Osteocyte (in vitro differentiated cells): ENCODE measurements at regions not wholly inside any gene's neighbourhood (a gene's known extent, or its start where the extent isn't known, plus 50 kb on each side); places are given as distances from the start of the nearest gene placed in this dataset.

Experiments
- DNase-seq: peaks from one replicate; pipeline ENCODE4 v3.0.0; 2021; ENCODE audit warnings: mixed read lengths; ENCODE audit not compliant: unreplicated experiment; ENCODE audit errors: extremely low spot score
- H3K27ac Mint-ChIP-seq: one replicate; pipeline ENCODE4 v1.8.0; 2021; ENCODE audit warnings: mild to moderate bottlenecking, mixed read lengths; ENCODE audit not compliant: unreplicated experiment
- H3K27me3 Mint-ChIP-seq: one replicate; pipeline ENCODE4 v1.8.0; 2021; ENCODE audit warnings: mixed read lengths; ENCODE audit not compliant: unreplicated experiment
- H3K36me3 Mint-ChIP-seq: one replicate; pipeline ENCODE4 v1.8.0; 2021; ENCODE audit warnings: mixed read lengths; ENCODE audit not compliant: unreplicated experiment
- H3K4me1 Mint-ChIP-seq: one replicate; pipeline ENCODE4 v1.8.0; 2021; ENCODE audit warnings: mixed read lengths; ENCODE audit not compliant: unreplicated experiment
- H3K4me3 Mint-ChIP-seq: one replicate; pipeline ENCODE4 v1.8.0; 2021; ENCODE audit warnings: mild to moderate bottlenecking, moderate library complexity, mixed read lengths; ENCODE audit not compliant: unreplicated experiment
- H3K9me3 Mint-ChIP-seq: one replicate; pipeline ENCODE4 v1.8.0; 2021; ENCODE audit warnings: mixed read lengths; ENCODE audit not compliant: unreplicated experiment
- CTCF ChIP-seq: fragments of 200-600 bp; sonication (generic); IDR thresholded peaks from 2 replicates; pipeline ENCODE4 v1.5.0; 2021; ENCODE audit warnings: antibody characterized with exemption, mild to moderate bottlenecking, moderate library complexity

- H3K4me3 Mint-ChIP-seq, result no peak overlapping the region
- TF ChIP-seq CTCF, result no peak
- peaks cover 30% of the 10 kb centered on the region for H3K4me1 Mint-ChIP-seq
- no peak for DNase-seq
- H3K27me3 Mint-ChIP-seq, result no peaks in the 10 kb centered on the region
- H3K27ac Mint-ChIP-seq, result peak overlapping the region; percentile 2
- H3K36me3 Mint-ChIP-seq, result peaks cover 2% of the 10 kb centered on the region
- no peaks in the 10 kb centered on the region for H3K9me3 Mint-ChIP-seq
Observed at GRCh38 chr11:92276773-92277172, 52.2 kb downstream of the FAT3 start.

- no peak for DNase-seq
- peaks cover 2% of the 10 kb centered on the region for H3K36me3 Mint-ChIP-seq
- H3K27ac Mint-ChIP-seq, result no peak overlapping the region
- H3K4me3 Mint-ChIP-seq, result no peak overlapping the region
- no peaks in the 10 kb centered on the region for H3K27me3 Mint-ChIP-seq
- H3K9me3 Mint-ChIP-seq, result no peaks in the 10 kb centered on the region
- H3K4me1 Mint-ChIP-seq, result peaks cover 30% of the 10 kb centered on the region
- TF ChIP-seq CTCF, result no peak
Observed at GRCh38 chr11:92277871-92278270, 53.3 kb downstream of the FAT3 start.

- H3K27me3 Mint-ChIP-seq, result no peaks in the 10 kb centered on the region
- H3K4me3 Mint-ChIP-seq, result no peak overlapping the region
- H3K4me1 Mint-ChIP-seq, result peaks cover 30% of the 10 kb centered on the region
- H3K27ac Mint-ChIP-seq, result peak overlapping the region; percentile 19
- DNase-seq, result no peak
- H3K9me3 Mint-ChIP-seq, result no peaks in the 10 kb centered on the region
- TF ChIP-seq CTCF, result no peak
- peaks cover 2% of the 10 kb centered on the region for H3K36me3 Mint-ChIP-seq
Observed at GRCh38 chr11:92278791-92279433, 54.3 kb downstream of the FAT3 start.

- H3K4me1 Mint-ChIP-seq, result peaks cover 10% of the 10 kb centered on the region
- H3K27ac Mint-ChIP-seq, result no peak overlapping the region
- no peaks in the 10 kb centered on the region for H3K9me3 Mint-ChIP-seq
- H3K36me3 Mint-ChIP-seq, result no peaks in the 10 kb centered on the region
- no peak for DNase-seq
- H3K4me3 Mint-ChIP-seq, result no peak overlapping the region
- TF ChIP-seq CTCF, result no peak
- no peaks in the 10 kb centered on the region for H3K27me3 Mint-ChIP-seq
Observed at GRCh38 chr11:92284107-92284506, 59.5 kb downstream of the FAT3 start.

GRCh38 chr11:92284558-92284957 lies 59.9 kb downstream of the FAT3 start:
- H3K36me3 Mint-ChIP-seq, result no peaks in the 10 kb centered on the region
- no peaks in the 10 kb centered on the region for H3K9me3 Mint-ChIP-seq
- H3K4me1 Mint-ChIP-seq, result peaks cover 10% of the 10 kb centered on the region
- TF ChIP-seq CTCF, result no peak
- DNase-seq, result no peak
- no peaks in the 10 kb centered on the region for H3K27me3 Mint-ChIP-seq
- H3K27ac Mint-ChIP-seq, result no peak overlapping the region
- no peak overlapping the region for H3K4me3 Mint-ChIP-seq
